Fibroblast of lung (primary cell): ENCODE measurements at regions not wholly inside any gene's neighbourhood (a gene's known extent, or its start where the extent isn't known, plus 50 kb on each side); places are given as distances from the start of the nearest gene placed in this dataset.

Experiments used
- CTCF ChIP-seq, 2 donors: IDR thresholded peaks in 1 of 2; conservative IDR thresholded peaks in 1 of 2; 1 replicate in 1 of 2; 2 replicates in 1 of 2; pipeline ENCODE4 v1.5.1; 2011 to 2012; ENCODE audit warnings: low read length in 2 of 2, control low read depth in 1 of 2, inconsistent platforms in 1 of 2, low read depth in 1 of 2, mild to moderate bottlenecking in 1 of 2
- EZH2 ChIP-seq: IDR thresholded peaks from 2 replicates; pipeline ENCODE4 v1.5.1; 2012; ENCODE audit warnings: low read length, control low read depth, mild to moderate bottlenecking; ENCODE audit errors: missing control alignments

GRCh38 chr6:98463038-98464000 lies 371.1 kb upstream of the POU3F2 start:
- TF ChIP-seq CTCF (conservative IDR thresholded peaks at IDR 0.05 in 1 of 2, IDR thresholded peaks at IDR 0.05 in 1 of 2; ENCODE audit: low read depth in 1 of 2, low read length in 2 of 2) = no peak
- TF ChIP-seq EZH2 = no peak
